ENCODE measurements at regions not wholly inside any gene's neighbourhood (a gene's known extent, or its start where the extent isn't known, plus 50 kb on each side); places are given as distances from the start of the nearest gene placed in this dataset.

GRCh38 chr5:34533582-34534522, 122.3 kb upstream of the RAI14 start:
- DNase-seq (ENCODE audit: low read depth in 2 of 2): no peak

DNA sequence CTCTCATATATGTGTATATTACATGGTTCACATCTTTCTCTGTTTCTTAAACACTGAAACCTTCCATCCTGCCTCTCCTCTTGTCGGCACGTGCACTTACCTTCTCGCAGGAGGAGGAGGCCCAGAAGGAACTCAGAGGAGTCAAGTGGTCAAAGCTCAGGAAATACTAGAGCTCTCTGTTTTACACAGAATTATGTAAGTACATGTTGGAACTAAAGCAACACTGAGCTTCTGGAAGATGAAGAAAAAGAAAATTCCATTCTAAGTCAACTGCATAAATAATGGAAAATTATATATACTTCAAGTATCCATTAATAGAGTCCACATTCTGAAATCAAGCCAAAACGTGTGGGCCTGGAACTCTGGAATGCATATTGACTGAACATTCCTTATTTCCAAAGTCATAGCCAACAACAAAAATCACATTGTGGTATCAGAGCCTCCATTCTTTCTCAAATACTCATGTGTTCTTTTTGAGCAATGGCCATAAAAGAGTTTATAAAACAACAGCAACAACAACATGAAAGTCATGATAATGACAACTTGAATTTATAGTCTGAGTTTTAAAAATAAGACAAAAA, 121.5 kb upstream of the RAI14 start:
- DNase-seq (ENCODE audit: low read depth in 2 of 2): no peak

GRCh38 chr5:34535433-34535832, 120.7 kb upstream of the RAI14 start:
- DNase-seq (ENCODE audit: low read depth in 2 of 2): no peak

DNA sequence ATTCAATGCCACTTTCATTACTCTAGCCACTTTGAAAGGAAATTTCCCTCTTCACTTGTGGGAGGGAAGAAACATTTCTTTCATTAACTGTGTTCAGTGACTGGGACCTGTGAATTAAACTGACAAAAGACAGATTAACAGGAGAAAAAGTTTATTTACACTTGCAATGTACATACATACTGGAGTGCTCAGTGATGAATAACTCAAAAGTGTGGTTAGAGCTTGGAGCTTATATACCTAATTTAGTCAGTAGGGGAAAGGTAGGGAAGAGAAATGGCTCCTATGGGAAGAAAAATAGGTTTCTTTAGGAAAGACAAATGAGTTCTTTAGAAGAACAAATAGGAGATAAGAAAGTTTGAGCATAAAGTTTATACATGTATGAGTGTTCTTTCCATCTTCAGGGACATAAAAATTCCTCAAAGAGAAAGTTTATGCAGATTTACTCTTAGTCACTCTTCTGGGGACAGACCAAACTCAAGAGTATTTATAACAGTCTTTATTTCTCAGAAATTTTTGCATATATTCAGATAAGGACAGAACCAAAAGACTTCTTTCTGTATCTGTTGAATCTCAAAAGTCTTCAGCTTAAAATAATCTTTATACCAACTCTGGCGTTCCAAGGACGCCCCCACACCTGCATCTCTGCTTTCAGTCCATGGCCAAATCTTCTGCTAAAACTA, 120.0 kb upstream of the RAI14 start:
- no peak for DNase-seq (ENCODE audit: low read depth in 2 of 2)

DNA sequence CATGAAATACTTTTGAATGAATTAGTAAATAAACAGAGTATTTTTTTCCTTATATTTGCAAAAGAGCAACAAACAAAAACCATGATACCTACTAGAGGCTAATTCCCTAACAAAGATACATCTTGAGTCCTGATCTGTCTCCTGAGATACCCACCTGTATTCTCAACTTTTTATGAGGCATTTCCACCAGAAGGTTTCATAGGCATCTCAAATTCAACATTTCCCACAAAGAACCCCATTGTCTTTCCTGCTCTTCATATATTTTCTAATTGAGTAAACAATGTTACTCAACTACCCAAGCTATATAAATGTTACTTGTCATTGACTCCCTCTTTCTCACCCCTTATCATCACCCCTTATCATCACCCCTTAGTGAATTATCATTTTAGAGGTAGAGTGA, 119.4 kb upstream of the RAI14 start:
- no peak for DNase-seq (ENCODE audit: low read depth in 2 of 2)

DNA sequence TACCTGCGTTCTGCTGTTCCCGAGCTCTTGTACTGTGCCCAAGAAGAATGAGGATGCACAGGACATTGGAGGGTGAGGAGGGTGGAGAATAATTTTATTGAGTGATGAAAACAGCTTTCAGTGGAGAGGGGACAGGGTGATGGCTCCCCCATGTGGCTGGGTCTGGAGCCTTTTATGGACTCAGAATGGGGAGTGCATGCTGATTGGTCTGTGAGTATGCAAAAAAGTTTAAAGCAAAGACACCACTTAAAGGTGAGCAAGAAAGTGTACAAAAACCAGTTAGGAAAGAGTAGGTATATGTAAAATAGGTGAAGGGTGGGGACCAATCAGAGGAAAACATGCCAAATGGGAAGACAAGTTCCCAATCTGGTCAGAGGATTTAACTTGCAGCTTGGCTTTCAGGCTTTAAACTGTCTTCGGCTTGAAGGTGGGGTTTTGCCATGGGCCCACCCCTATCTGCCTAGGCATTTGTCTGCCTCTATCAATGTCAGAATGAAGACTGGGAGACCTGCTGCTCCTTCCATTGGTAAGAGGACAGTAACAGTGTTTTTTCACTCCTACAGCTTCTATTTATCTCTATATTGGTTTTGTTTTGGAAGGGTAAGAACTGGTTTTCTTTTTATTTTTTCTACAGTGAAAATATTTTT, 118.0 kb upstream of the RAI14 start:
- no peak for DNase-seq (ENCODE audit: low read depth in 2 of 2)

DNA sequence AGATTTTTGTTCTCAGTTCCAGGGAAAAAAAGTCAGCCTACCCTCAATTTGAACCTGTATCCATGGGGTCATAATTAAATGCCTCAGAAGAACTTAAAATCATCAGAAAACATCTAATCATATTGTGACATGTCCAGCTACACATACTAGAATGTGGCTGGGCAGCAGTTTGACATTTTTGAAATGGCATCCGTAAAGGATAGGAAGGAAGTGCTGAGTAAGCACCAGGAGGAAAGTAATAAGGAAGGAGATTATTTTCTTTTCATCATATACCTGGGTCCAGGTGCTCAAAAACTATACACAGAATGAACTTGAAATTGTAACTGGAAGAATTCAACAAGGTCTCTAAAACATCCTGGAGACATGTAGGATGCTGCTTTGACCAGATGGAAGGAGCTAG, 116.9 kb upstream of the RAI14 start:
- DNase-seq (ENCODE audit: low read depth in 2 of 2): no peak

GRCh38 chr5:34541067-34541466, 115.1 kb upstream of the RAI14 start:
- no peak for DNase-seq (ENCODE audit: low read depth in 2 of 2)

- DNase-seq (ENCODE audit: low read depth in 2 of 2): no peak
These were observed 113.3 kb upstream of the RAI14 start for GRCh38 chr5:34542818-34543217.

DNA sequence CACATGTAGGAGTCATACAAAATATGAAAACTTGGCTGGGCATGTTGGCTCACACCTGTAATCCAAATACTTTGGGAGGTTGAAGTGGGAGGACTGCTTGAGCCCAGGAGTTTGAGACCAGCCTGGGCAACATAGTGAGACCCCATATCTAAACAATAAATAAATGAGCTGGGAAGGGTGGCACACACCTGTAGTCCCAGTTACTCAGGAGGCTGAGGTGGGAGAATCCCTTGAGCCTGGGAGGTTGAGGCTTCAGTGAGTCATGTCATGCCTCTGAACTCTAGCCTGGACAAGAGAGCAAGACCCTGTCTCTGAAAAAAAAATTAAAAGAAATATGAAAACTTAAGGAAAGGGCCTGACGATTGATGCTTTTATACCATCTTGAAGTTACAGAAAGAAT, 112.4 kb upstream of the RAI14 start:
- DNase-seq (ENCODE audit: low read depth in 2 of 2): no peak

GRCh38 chr5:34544403-34544802, 111.7 kb upstream of the RAI14 start:
- DNase-seq (ENCODE audit: low read depth in 2 of 2): no peak

DNA sequence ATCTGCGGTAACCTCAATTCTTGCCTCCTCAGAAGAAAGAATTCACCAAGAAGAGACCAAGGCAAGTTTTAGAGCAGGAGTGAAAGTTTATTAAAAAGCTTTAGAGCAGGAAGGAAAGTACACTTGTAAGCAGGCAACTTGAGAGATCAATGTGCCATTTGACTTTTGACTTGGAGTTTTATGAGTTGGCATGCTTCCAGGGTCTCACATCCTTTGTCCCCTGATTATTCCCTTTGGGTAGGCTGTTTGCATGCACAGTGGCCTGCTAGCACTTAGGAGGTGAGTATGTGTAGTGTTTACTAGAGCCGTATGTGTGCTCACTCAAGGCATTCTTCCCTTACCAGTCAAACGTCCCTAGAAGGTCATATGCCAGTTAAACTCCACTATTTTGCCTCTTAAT, 111.0 kb upstream of the RAI14 start:
- DNase-seq (ENCODE audit: low read depth in 2 of 2): no peak

DNA sequence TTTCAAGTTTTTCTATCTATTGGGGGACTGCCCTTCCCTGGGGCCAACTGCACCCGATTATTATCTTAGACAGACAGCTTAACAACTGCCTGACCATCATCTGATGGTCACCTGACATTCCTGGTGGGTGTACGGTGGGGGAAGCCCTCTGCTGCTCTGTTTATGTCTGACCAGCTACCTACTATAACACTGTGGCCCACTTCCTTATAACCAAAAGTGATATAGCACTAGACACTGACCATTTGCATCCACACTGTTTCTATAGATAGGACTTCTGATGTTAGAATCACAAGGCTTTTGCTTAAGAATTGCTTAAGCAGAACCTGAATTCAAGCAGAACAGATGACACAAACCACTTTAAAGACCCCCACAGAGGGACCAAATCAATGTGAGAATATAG, 110.5 kb upstream of the RAI14 start:
- DNase-seq (ENCODE audit: low read depth in 2 of 2): no peak

DNA sequence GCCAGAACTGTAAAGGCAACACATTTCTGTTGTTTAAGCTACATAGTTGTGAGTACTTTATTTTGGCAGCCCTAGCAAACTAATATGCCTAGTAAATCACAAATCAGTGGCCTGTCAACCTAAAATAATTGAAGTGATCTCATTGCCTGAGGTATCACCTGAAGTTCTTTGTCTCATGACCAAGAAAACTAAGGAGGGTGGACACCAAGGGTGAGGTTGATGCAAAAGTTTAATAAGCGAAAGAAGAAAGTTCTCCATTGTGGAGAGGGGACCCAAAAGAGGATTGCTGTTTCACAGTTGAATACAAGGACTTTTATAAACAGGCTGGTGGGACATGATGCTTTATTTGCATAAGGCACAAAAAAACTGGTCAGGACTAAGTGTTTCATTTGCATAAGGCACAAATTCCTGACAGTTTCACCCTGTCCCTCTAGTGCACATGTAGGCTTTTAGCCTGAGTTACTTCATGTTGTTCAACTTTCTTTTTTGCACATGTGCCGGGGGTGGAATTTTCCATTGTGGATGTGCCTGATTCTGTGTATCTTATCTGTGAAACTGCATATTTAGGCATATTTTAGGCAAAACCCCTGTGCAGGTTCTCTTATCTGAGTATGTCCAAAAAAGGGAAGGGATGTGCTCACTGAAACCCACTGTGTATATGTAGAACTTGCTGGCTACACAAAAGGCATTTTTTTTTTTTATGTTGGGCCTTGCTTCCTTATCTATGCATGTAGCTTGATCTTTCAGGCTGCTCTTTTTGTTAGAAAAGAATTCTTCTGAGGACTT, 108.6 kb upstream of the RAI14 start:
- DNase-seq (ENCODE audit: low read depth in 2 of 2): no peak

DNA sequence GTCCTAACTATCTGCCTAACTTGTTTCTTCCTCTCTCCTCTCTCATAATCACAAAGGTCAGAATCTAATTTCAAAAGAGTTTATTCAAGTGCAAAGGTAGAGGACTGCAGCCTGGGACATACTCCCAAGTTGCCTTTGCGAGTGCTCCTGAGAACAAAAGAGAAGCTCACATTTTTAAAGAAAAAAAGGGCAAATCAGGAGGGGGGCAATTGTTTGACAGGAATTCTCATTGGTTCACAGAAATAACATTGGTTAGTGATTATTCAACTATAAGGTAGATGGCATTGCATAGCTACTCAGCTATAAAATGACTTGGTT, 108.1 kb upstream of the RAI14 start:
- DNase-seq (ENCODE audit: low read depth in 2 of 2): no peak

- no peak for DNase-seq (ENCODE audit: low read depth in 2 of 2)
These were observed 105.9 kb upstream of the RAI14 start for GRCh38 chr5:34550247-34550646.

DNA sequence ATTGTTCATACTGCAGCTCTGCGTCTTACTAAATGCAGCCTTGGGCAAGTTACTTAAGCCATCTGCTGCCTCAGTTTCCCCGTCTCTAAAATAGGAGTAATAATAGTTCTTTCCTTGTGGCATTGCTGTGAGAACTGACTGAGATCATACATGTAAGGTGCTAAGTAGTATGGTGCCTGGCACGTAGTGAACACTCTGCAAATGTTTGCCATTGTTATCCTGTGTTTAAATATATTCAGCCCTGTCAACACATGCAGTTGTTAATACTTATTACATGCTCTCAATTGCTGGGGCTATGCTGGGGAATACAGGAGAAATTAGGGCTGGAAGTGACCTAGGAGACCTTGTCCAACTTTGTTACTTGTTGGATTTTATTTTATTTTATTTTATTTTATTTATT, 105.2 kb upstream of the RAI14 start:
- DNase-seq (ENCODE audit: low read depth in 2 of 2): no peak

- DNase-seq (ENCODE audit: low read depth in 2 of 2): no peak
These were observed 104.2 kb upstream of the RAI14 start for GRCh38 chr5:34551911-34552433.

DNA sequence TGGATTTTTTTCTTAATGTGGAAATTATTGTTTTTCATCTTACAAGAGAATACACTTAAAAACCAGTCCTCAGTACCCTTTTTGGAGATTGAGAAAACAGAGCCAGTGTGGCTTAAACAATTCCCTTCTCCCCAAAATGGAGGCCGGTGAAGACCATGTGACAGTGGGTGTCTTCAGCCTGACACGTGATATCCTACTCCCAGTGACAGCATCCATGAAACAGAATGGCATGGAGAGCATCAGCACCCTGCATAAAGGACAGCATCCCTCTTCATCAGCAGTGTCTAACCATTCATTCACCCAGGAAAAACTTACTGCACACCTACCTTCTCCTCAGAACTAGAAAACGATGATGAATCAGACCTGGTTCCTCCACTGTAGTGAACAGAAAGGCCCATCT, 103.4 kb upstream of the RAI14 start:
- DNase-seq (ENCODE audit: low read depth in 2 of 2): no peak

DNA sequence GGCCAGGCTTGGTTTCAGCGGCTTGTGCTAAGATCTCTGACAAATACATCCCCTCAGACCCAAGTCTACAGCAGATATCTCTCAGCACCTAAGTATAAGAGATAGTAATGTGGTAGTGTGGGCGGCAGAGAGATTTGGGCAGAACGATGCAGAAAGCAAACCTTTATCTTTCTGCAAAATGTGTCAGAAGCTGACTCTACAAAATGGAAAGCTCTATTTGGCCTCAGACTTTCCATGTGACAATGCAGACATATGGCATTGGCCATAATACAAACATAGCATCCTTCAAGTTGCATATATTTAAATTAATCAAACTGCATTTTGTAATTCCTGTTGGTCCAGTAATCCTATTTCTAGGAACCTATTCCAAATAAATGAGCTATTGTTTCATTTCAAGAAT, 102.5 kb upstream of the RAI14 start:
- DNase-seq (ENCODE audit: low read depth in 2 of 2): no peak

DNA sequence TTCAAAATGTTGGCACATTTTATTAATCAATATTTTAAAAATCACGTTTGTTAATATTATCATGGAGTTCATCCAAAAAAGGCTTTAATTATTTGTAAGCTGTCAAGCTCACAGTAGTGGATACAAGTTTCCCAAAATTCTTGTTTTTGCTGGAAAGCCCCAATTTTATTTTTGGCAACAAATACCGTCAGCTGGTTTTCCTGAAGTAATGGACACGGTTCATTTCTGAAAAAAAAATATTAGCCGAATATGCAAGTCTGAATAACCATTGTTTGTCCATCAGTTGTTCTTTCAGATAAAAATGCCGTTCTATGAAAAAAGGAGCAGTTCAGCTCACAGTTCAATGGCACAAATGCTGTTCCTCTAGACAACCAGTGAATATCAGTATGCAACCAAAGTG, 101.5 kb upstream of the RAI14 start:
- DNase-seq (ENCODE audit: low read depth in 2 of 2): no peak
